Hematopoietic multipotent progenitor cell treated with erythropoietin and hydrocortisone succinate and interleukin-3 and kit ligand, for 4 days (in vitro differentiated cells): ENCODE measurements at regions not wholly inside any gene's neighbourhood (a gene's known extent, or its start where the extent isn't known, plus 50 kb on each side); places are given as distances from the start of the nearest gene placed in this dataset.

Source experiments
- DNase-seq: peaks from one replicate; pipeline ENCODE4 v3.0.0-alpha.2; 2015

GRCh38 chr3:80114694-80115093 is 346.9 kb upstream of the ROBO1 start:
- DNase-seq = no peak

- no peak for DNase-seq
These were observed 345.5 kb upstream of the ROBO1 start for GRCh38 chr3:80113331-80113730.

- DNase-seq = no peak
These were observed 331.8 kb upstream of the ROBO1 start for GRCh38 chr3:80099559-80100066.

- no peak for DNase-seq
These were observed 329.9 kb upstream of the ROBO1 start for GRCh38 chr3:80097674-80098073.

- no peak for DNase-seq
These were observed 329.1 kb upstream of the ROBO1 start for GRCh38 chr3:80096909-80097308.

- no peak for DNase-seq
These were observed 326.8 kb upstream of the ROBO1 start for GRCh38 chr3:80094589-80094988.

- DNase-seq = no peak
These were observed 320.0 kb upstream of the ROBO1 start for GRCh38 chr3:80087767-80088166.

GRCh38 chr3:80086426-80086825 is 318.6 kb upstream of the ROBO1 start:
- no peak for DNase-seq

GRCh38 chr3:80079886-80080285 is 312.1 kb upstream of the ROBO1 start:
- DNase-seq = no peak

- no peak for DNase-seq
These were observed 300.7 kb upstream of the ROBO1 start for GRCh38 chr3:80068459-80068858.

- no peak for DNase-seq
These were observed 295.7 kb upstream of the ROBO1 start for GRCh38 chr3:80063535-80063934.

GRCh38 chr3:80060664-80061063 is 292.9 kb upstream of the ROBO1 start:
- DNase-seq = no peak

GRCh38 chr3:80055306-80055705 is 287.5 kb upstream of the ROBO1 start:
- DNase-seq = no peak

- DNase-seq = no peak
These were observed 284.5 kb upstream of the ROBO1 start for GRCh38 chr3:80052271-80052670.

GRCh38 chr3:80051602-80051962 is 283.8 kb upstream of the ROBO1 start:
- DNase-seq = no peak

GRCh38 chr3:80050826-80051601 is 283.2 kb upstream of the ROBO1 start:
- DNase-seq = no peak

- DNase-seq = no peak
These were observed 275.4 kb upstream of the ROBO1 start for GRCh38 chr3:80043226-80043625.

GRCh38 chr3:80040067-80040466 is 272.3 kb upstream of the ROBO1 start:
- DNase-seq = no peak

- DNase-seq = no peak
These were observed 268.4 kb upstream of the ROBO1 start for GRCh38 chr3:80036176-80036575.

- DNase-seq = no peak
These were observed 267.2 kb upstream of the ROBO1 start for GRCh38 chr3:80035021-80035420.

- DNase-seq = no peak
These were observed 255.2 kb upstream of the ROBO1 start for GRCh38 chr3:80023010-80023409.

- DNase-seq = no peak
These were observed 250.6 kb upstream of the ROBO1 start for GRCh38 chr3:80018375-80018774.

- DNase-seq = no peak
These were observed 249.6 kb upstream of the ROBO1 start for GRCh38 chr3:80017369-80017768.

- DNase-seq = no peak
These were observed 246.8 kb upstream of the ROBO1 start for GRCh38 chr3:80014576-80014975.

- no peak for DNase-seq
These were observed 242.3 kb upstream of the ROBO1 start for GRCh38 chr3:80010021-80010571.
